BJ (cell line): ENCODE measurements at regions not wholly inside any gene's neighbourhood (a gene's known extent, or its start where the extent isn't known, plus 50 kb on each side); places are given as distances from the start of the nearest gene placed in this dataset.
"Not testable (repeated sequence)": the region's sequence is repeated elsewhere in the genome, so short reads cannot be mapped to it uniquely, and the experiment has no call there.

Experiments used
- CTCF ChIA-PET: fragments of 350-600 bp; formaldehyde crosslinking; extraction: SDS; loops from one replicate; lab custom pipeline; 2021; ENCODE audit warnings: antibody characterized with exemption, inconsistent platforms; lab: Yijun Ruan, JAX
- POLR2A ChIA-PET: fragments of 300-600 bp; sonication (Branson Sonifier 250); formaldehyde crosslinking; extraction: SDS; loops from one replicate; lab custom pipeline; 2021; ENCODE audit warnings: antibody characterized with exemption; lab: Charles Lee
- DNase-seq: peaks from one replicate; pipeline ENCODE4 v3.0.0-alpha.2; 2011; ENCODE audit warnings: low read depth
- H3K27me3 ChIP-seq: 2 replicates; pipeline ENCODE4 v1.6.0; 2011; ENCODE audit warnings: low read length; ENCODE audit not compliant: control insufficient read depth, insufficient read depth
- H3K36me3 ChIP-seq: 2 replicates; pipeline ENCODE4 v1.5.1; 2011; ENCODE audit warnings: low read length; ENCODE audit not compliant: control insufficient read depth, insufficient read depth
- H3K4me3 ChIP-seq: 2 replicates; pipeline ENCODE4 v1.5.1; 2011; ENCODE audit warnings: low read depth, mild to moderate bottlenecking, control low read depth, low read length
- TF ChIP-seq, protein P1 (sequence below): IDR thresholded peaks from 2 replicates; pipeline ENCODE4 v1.5.1; 2011; ENCODE audit warnings: low read depth, mild to moderate bottlenecking, control low read depth, inconsistent platforms, low read length, moderate library complexity; ENCODE audit not compliant: insufficient read depth

DNA sequence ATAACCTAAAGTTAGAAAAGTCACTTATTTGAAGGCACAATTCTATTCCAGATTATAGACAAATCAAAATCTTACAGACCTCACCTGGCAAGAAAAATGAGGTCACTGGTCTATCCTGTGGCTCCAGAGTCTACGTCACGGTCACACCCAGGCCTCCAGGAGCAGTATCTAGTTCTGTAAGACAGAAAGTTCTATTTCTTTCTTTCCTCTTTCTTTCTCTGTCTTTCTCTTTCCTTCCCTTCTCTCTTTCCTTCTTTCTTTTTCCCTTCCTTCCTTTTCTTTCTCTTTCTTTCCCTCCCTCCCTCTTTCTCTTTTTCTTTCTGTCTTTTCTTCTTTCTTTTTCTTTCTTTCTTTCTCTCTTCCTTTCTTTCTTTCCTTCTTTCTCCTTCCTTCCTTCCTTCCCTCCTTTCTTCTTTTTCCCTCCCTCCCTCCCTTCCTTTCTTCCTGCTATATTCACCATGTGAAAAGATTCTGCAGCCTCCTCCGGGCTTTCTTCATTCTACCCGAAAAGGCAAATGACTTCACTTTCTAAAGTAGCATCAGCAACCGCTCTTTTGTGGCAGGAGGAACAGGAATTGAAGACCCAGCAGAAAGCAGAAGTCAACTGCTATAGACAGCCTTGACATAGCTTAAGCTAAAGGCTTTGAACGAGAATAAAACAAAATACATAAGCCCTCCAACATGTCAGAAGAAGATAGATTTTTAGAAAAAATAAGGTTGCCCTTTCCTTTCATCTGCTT, 83.9 kb upstream of the SIRPG start:
- ChIA-PET CTCF (no interaction called here), POLR2A (no interaction called here)
- Histone ChIP-seq H3K27me3 (peaks cover 2% of the 10 kb centered on the region; the same call in 1 of the 2 replicates), H3K36me3 (no peaks in the 10 kb centered on the region), H3K4me3 (no peak overlapping the region)
- DNase-seq, result no peak
- TF ChIP-seq, protein P1, sequence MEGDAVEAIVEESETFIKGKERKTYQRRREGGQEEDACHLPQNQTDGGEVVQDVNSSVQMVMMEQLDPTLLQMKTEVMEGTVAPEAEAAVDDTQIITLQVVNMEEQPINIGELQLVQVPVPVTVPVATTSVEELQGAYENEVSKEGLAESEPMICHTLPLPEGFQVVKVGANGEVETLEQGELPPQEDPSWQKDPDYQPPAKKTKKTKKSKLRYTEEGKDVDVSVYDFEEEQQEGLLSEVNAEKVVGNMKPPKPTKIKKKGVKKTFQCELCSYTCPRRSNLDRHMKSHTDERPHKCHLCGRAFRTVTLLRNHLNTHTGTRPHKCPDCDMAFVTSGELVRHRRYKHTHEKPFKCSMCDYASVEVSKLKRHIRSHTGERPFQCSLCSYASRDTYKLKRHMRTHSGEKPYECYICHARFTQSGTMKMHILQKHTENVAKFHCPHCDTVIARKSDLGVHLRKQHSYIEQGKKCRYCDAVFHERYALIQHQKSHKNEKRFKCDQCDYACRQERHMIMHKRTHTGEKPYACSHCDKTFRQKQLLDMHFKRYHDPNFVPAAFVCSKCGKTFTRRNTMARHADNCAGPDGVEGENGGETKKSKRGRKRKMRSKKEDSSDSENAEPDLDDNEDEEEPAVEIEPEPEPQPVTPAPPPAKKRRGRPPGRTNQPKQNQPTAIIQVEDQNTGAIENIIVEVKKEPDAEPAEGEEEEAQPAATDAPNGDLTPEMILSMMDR, result no peak

DNA sequence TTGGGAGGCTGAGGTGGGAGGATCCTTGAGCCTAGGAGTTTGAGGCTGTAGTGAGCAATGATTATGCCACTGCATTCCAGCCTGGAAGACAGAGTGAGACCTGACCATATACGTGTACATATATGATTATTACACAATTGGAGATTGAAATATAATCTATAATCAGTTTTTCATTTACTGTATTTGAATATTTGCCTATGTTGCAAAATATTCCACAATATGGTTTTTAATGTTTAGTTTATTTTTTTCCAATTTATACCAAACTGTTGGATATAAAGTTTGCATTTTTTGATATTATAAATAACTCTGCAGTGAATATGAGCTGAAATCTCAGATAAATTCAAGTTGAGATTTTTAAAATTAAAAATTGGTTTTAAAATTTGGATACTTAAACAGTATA, 79.6 kb upstream of the SIRPG start:
- DNase-seq, result no peak
- H3K4me3 ChIP-seq, result no peak overlapping the region
- ChIA-PET POLR2A (no interaction called here), CTCF (no interaction called here)
- TF ChIP-seq, protein P1, result no peak
- H3K36me3 ChIP-seq, result no peaks in the 10 kb centered on the region
- peaks cover 3% of the 10 kb centered on the region; the same call in 1 of the 2 replicates for H3K27me3 ChIP-seq

DNA sequence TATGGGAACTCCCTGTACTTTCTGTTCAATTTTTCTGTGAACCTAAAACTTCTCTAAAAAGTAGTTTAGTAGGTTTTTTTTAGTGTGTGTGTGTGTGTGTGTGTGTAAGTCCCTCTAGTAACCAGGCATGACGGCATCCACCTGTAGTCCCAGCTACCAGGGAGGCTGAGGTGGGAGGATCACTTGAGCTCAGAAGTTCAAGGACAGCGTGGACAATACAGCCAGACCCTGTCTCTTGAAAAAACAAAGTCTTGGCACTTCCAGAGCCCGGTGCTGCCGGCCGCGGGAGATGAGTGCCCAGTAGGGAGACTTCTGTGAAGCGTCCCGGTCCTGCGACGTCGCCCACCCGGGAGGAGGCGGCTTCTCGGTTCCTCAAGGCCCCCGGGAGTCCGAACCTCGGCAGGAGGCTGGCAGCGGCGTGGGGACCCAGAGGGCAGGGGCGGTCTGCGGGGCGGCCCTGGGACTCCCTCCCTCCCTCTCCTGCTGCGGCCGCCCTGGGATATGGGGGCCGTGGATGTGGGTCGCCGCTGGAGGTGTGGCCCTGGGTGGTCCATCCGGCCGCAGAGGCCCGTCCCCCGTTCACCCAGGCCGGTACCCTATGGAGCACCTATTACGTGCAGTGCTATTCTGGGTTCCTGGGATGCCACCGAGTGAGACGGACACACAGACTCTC, 78.0 kb upstream of the SIRPG start:
- POLR2A ChIA-PET, result no interaction called here
- no peaks in the 10 kb centered on the region for H3K36me3 ChIP-seq
- H3K27me3 ChIP-seq, result peaks cover 3% of the 10 kb centered on the region; the same call in 1 of the 2 replicates
- TF ChIP-seq, protein P1, result no peak
- no peak for DNase-seq
- CTCF ChIA-PET, result no interaction called here
- no peak overlapping the region for H3K4me3 ChIP-seq

DNA sequence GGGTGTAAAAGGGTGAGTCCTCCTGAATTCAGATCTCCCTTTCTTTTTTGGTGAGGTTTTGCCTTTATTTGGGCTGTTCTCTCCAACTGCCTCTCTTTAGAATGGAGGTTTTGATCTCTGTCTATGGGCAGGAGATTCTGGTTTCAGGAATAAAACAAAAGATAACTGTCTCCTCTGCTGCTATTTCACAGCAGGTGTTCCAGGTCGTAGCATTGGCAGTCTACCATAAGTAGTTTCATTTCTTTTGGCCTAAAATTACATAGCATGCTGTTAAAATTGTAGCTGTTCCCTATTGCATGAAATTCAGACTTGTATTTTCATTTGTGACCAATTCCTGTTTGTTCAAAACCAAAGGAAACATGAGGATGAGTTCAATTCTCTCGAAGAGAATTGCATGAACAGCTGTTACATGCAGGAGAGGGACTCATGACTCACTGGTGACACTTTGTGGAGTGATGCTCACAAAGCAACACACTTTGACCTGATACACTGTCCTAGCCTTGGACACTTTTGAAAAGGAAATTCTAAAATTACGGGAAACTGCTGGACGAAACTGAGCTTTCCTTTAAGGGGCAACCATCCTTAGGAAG, 76.8 kb upstream of the SIRPG start:
- Histone ChIP-seq H3K36me3 (no peaks in the 10 kb centered on the region), H3K4me3 (no peak overlapping the region), H3K27me3 (peaks cover 3% of the 10 kb centered on the region; the same call in 1 of the 2 replicates)
- ChIA-PET CTCF (no interaction called here), POLR2A (no interaction called here)
- TF ChIP-seq, protein P1, result no peak
- DNase-seq, result no peak

DNA sequence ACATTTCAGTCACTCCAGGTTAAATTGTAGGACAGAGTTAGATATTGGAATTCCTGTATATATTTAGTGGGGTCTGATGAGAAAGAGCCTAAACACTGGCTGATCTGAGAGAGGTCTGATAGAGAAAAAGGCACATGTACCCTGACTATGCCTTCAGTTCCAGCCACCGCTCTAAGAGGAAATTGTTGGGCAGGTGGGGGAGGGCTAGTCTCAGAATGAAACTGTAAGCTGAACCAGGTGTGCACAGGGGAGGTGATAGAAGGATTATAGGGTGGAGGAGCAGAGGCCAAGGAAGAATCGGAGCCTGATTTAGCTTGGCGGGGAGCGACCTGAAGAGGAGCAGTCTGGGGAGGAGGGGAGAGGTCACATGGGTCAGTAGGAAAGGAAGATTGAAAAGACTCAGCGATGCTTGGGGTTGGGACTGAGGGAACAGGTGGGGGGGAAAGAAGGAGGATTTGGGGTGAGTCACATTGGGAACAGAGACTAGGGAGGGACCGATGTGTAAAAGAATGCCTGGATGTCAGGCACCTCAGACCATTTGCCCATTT, 74.3 kb upstream of the SIRPG start:
- H3K36me3 ChIP-seq, DNase-seq, CTCF ChIA-PET, POLR2A ChIA-PET, H3K4me3 ChIP-seq, H3K27me3 ChIP-seq: not testable (repeated sequence)

DNA sequence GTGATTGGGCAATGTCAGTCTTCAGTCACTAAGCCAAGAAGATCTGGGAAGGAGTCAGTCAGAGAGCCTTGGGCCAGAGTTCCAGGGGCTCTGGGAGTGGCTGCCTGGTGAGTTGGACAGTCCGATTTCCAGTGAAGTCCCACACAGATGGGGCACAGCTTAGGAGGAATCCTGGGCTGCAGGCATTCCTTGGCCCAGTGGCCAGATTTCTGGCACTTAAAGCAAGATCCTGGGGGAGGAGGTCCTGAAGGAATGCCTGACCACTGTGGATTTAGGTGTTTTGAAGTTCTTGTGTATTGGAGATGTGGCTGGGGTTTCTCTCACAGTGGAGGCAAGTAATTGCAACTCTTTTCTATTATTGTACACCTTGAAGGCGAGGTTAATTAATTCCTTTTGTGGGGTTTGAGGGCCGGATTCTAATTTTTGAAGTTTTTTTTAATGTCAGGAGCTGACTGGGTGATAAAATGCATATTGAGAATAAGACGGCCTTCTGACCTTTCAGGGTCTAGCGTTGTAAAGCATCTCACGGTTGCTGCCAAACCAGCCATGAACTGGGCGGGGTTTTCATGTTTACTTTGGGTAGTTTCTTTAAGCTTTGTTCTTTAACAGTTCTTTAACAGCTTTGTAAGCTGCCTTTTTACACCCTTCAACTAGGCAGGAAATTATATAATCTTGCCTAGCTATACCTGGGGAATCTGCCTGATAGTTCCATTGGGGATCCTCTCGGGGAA, 73.6 kb upstream of the SIRPG start:
- H3K4me3 ChIP-seq, DNase-seq, H3K27me3 ChIP-seq, POLR2A ChIA-PET, H3K36me3 ChIP-seq, CTCF ChIA-PET: not testable (repeated sequence)

DNA sequence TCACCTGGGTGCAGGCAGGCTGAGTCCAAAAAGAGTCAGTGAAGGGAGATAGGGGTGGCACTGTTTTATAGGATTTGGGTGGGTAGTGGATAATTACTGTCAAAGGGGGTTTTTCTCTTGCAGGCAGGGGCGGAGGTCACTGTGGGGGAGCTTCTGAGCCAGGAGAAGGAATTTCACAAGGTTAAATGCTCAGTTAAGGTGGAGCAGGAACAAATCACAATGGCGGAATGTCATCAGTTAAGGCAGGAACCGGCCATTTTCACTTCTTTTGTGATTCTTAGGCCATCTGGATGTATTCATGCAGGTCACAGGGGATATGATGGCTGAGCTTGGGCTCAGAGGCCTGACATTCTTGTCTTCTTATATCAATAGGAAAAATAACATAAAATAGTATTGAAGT, 69.7 kb upstream of the SIRPG start:
- H3K4me3 ChIP-seq, H3K36me3 ChIP-seq, DNase-seq, H3K27me3 ChIP-seq, POLR2A ChIA-PET: not testable (repeated sequence)
- CTCF ChIA-PET, result interaction anchor here (0.8 kb wide), 1 partner anchor 223 kb away, joined by 6 read pairs; no protein-coding TSS in a partner anchor
